A673 (cell line): ENCODE measurements at regions not wholly inside any gene's neighbourhood (a gene's known extent, or its start where the extent isn't known, plus 50 kb on each side); places are given as distances from the start of the nearest gene placed in this dataset.

Experiments
- CTCF ChIP-seq: fragments of 300-800, 200-600 bp; sonication (generic); conservative IDR thresholded peaks from 2 replicates; pipeline ENCODE4 v1.5.1; 2017; ENCODE audit warnings: low read depth, mild to moderate bottlenecking, antibody characterized with exemption, low read length, moderate library complexity, mixed read lengths
- EZH2 ChIP-seq: fragments of 200-600 bp; sonication (generic); IDR thresholded peaks from 2 replicates; pipeline ENCODE4 v1.6.1; 2017; ENCODE audit warnings: borderline replicate concordance, low read depth, mild to moderate bottlenecking, mixed read lengths, antibody characterized with exemption, low read length; ENCODE audit not compliant: poor library complexity, severe bottlenecking

- TF ChIP-seq EZH2 (no peak), CTCF (no peak)
These were observed 529.7 kb upstream of the ZNF608 start for GRCh38 chr5:125276096-125276495.
